CD4-positive, alpha-beta T cell (primary cell): ENCODE measurements at regions not wholly inside any gene's neighbourhood (a gene's known extent, or its start where the extent isn't known, plus 50 kb on each side); places are given as distances from the start of the nearest gene placed in this dataset.

Experiments used
- ATAC-seq: fragments of 200-7000 bp; cut with Tn5 transposase; one replicate; pipeline ENCODE4 v1.10.0; 2022; ENCODE audit warnings: mild to moderate bottlenecking; ENCODE audit not compliant: poor library complexity
- CTCF ChIA-PET: fragments of 350-600 bp; sonication (Branson Sonifier 250); formaldehyde crosslinking; loops from one replicate; lab custom pipeline; 2021; ENCODE audit warnings: antibody characterized with exemption, inconsistent platforms; lab: Charles Lee
- POLR2A ChIA-PET: fragments of 350-600 bp; sonication (Branson Sonifier 250); formaldehyde crosslinking; loops from one replicate; lab custom pipeline; 2021; ENCODE audit warnings: antibody characterized with exemption, inconsistent platforms; lab: Charles Lee
- DNase-seq, 14 experiments: peaks; one replicate each; pipeline ENCODE4 v3.0.0-alpha.2; 2013 to 2020; ENCODE audit warnings: mixed read lengths in 2 of 14
- H3K27ac ChIP-seq, 2 donors: one replicate each; pipeline versions ENCODE4 v1.5.1 to v1.7.0; 2013; ENCODE audit warnings: low read length in 2 of 2, low read depth in 1 of 2, mild to moderate bottlenecking in 1 of 2
- H3K27me3 ChIP-seq, 2 experiments: 1 replicate in 1 of 2; 2 replicates in 1 of 2; pipeline versions ENCODE4 v1.6.1 to v1.7.0; 2013; ENCODE audit warnings: low read length in 2 of 2, control low read depth in 1 of 2, mild to moderate bottlenecking in 1 of 2, moderate library complexity in 1 of 2; ENCODE audit not compliant: insufficient read depth in 2 of 2, control insufficient read depth in 1 of 2
- H3K36me3 ChIP-seq: one replicate; pipeline ENCODE4 v1.6.1; 2013; ENCODE audit warnings: low read length, control low read depth; ENCODE audit not compliant: insufficient read depth
- H3K4me1 ChIP-seq: one replicate; pipeline ENCODE4 v1.6.1; 2013; ENCODE audit warnings: low read length, control low read depth; ENCODE audit not compliant: insufficient read depth
- H3K4me3 ChIP-seq: one replicate; pipeline ENCODE4 v1.5.1; 2013; ENCODE audit warnings: mild to moderate bottlenecking, low read length, moderate library complexity
- H3K9me3 ChIP-seq, 2 experiments: 1 replicate in 1 of 2; 2 replicates in 1 of 2; pipeline versions ENCODE4 v1.6.1 to v1.7.0; 2013; ENCODE audit warnings: low read length in 2 of 2, mild to moderate bottlenecking in 2 of 2, control low read depth in 1 of 2, moderate library complexity in 1 of 2; ENCODE audit not compliant: control insufficient read depth in 1 of 2, insufficient read depth in 1 of 2
- H3K27ac Mint-ChIP-seq: one replicate; pipeline ENCODE4 v1.8.0; 2020; ENCODE audit warnings: mixed read lengths
- H3K27me3 Mint-ChIP-seq: one replicate; pipeline ENCODE4 v1.8.0; 2021; ENCODE audit warnings: mixed read lengths
- H3K36me3 Mint-ChIP-seq: one replicate; pipeline ENCODE4 v1.8.0; 2021; ENCODE audit warnings: low read depth, mixed read lengths
- H3K4me1 Mint-ChIP-seq: one replicate; pipeline ENCODE4 v1.8.0; 2021; ENCODE audit warnings: low read depth, mixed read lengths
- H3K4me3 Mint-ChIP-seq: one replicate; pipeline ENCODE4 v1.8.0; 2020; ENCODE audit warnings: mild to moderate bottlenecking, mixed read lengths
- H3K9me3 Mint-ChIP-seq: one replicate; pipeline ENCODE4 v1.8.0; 2020; ENCODE audit warnings: mixed read lengths
- CTCF ChIP-seq: fragments of 200-600 bp; IDR thresholded peaks from one replicate; pipeline ENCODE4 v1.8.0; 2022; ENCODE audit warnings: antibody characterized with exemption, mild to moderate bottlenecking
- intact Hi-C, 2 experiments: fragments of 100-400 bp; cut with DNase I in 1 of 2; cut with micrococcal nuclease in 1 of 2; formaldehyde crosslinking; loops; one replicate each; pipeline versions ENCODE4 v1.15.1 to v1.9.0; 2023 to 2025; cut with DNase I, micrococcal nuclease

DNA sequence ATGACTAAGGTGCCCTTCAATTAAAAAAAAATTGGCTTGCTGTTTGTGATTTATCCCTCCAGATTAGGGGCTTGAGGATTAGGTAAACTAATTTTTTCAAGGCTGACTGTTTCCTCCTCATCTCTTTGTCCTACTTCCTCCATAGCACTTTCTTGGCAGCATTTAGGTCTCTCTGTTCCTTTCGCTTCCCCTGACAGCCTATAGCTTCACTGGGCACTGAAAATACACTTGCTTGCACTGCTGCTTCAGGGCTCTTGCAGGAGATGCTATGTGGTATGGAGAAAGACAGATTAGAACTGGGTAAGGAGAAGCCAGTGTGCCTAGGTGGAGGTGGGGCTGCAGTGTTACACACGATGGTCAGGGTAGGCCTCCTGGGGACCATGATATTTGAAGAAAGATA, 112.3 kb upstream of the SFRP2 start:
- intact Hi-C loops = no loop called here
- Mint-ChIP-seq H3K36me3 (no peaks in the 10 kb centered on the region), H3K4me1 (no peaks in the 10 kb centered on the region), H3K27me3 (peaks cover 6% of the 10 kb centered on the region), H3K4me3 (no peak overlapping the region), H3K27ac (no peak overlapping the region), H3K9me3 (no peaks in the 10 kb centered on the region)
- Histone ChIP-seq H3K9me3 (no peaks in the 10 kb centered on the region), H3K36me3 (no peaks in the 10 kb centered on the region), H3K27ac (no peak overlapping the region), H3K4me1 (no peaks in the 10 kb centered on the region), H3K27me3 (peaks cover 0 to 11% of the 10 kb centered on the region in 2 experiments), H3K4me3 (no peak overlapping the region)
- TF ChIP-seq CTCF = no peak
- ATAC-seq = no peak
- DNase-seq = no peak
- ChIA-PET POLR2A (no interaction called here), CTCF (no interaction called here)

- CTCF ChIA-PET = no interaction called here
- intact Hi-C loops = no loop called here
- POLR2A ChIA-PET = no interaction called here
- DNase-seq (no peak), ATAC-seq (no peak)
- no peaks in the 10 kb centered on the region for H3K4me1 Mint-ChIP-seq
- Histone ChIP-seq H3K4me3 (no peak overlapping the region), H3K27me3 (peaks cover 0 to 11% of the 10 kb centered on the region in 2 experiments), H3K27ac (no peak overlapping the region), H3K36me3 (no peaks in the 10 kb centered on the region), H3K9me3 (no peaks in the 10 kb centered on the region), H3K4me1 (no peaks in the 10 kb centered on the region)
- TF ChIP-seq CTCF = no peak
- H3K4me3 Mint-ChIP-seq = no peak overlapping the region
- H3K27ac Mint-ChIP-seq = no peak overlapping the region
- no peaks in the 10 kb centered on the region for H3K36me3 Mint-ChIP-seq
- no peaks in the 10 kb centered on the region for H3K9me3 Mint-ChIP-seq
- H3K27me3 Mint-ChIP-seq = peaks cover 6% of the 10 kb centered on the region
Observed at GRCh38 chr4:153900426-153900825, 111.5 kb upstream of the SFRP2 start.

DNA sequence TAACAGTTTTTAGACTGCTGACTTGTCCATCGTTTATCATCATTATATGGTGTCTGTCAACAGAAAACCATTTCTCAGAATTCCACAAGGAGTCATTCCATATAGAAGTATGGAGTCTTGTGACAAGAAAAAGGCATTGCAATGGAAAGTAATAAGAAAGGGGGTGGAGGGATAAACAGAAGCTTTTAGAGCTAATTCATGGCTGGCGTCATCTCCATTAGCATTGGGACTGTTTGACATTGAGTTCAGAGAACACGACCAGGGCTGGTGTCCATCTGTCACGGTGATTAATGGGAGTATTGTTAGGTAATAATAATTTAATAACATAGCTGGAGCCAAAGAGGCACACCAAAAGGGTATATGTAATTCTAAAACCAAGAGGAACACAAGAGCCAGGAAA, 101.9 kb upstream of the SFRP2 start:
- intact Hi-C loops = no loop called here
- TF ChIP-seq CTCF = no peak
- no peaks in the 10 kb centered on the region for H3K36me3 ChIP-seq
- Mint-ChIP-seq H3K9me3 (peaks cover 2% of the 10 kb centered on the region), H3K27ac (no peak overlapping the region), H3K36me3 (no peaks in the 10 kb centered on the region), H3K4me1 (no peaks in the 10 kb centered on the region), H3K4me3 (no peak overlapping the region), H3K27me3 (peaks cover 4% of the 10 kb centered on the region)
- no peak for DNase-seq
- no peaks in the 10 kb centered on the region for H3K4me1 ChIP-seq
- no peaks in the 10 kb centered on the region for H3K9me3 ChIP-seq
- ATAC-seq = no peak
- H3K27me3 ChIP-seq = no peaks in the 10 kb centered on the region
- H3K4me3 ChIP-seq = no peak overlapping the region
- POLR2A ChIA-PET = no interaction called here
- CTCF ChIA-PET = no interaction called here
- no peak overlapping the region for H3K27ac ChIP-seq
